ENCODE measurements at regions not wholly inside any gene's neighbourhood (a gene's known extent, or its start where the extent isn't known, plus 50 kb on each side); places are given as distances from the start of the nearest gene placed in this dataset.

GRCh38 chr10:44206127-44206818, 178.6 kb downstream of the CXCL12 start:
- ChIA-PET POLR2A (no interaction called here), CTCF (interaction anchor here (0.6 to 1.0 kb wide), 4 partner anchors 28 to 523 kb away, joined by 3 read pairs; no protein-coding TSS in a partner anchor)
- Histone ChIP-seq H2AFZ (ENCODE audit: low read depth) (no peak overlapping the region), H3K79me2 (ENCODE audit: insufficient read depth) (no peaks in the 10 kb centered on the region), H3K36me3 (replicated peaks in 1 of 2; ENCODE audit: control insufficient read depth in 1 of 2, insufficient read depth in 2 of 2, low read length in 1 of 2) (no peaks in the 10 kb centered on the region), H3K4me2 (no peak overlapping the region), H3K9ac (no peak overlapping the region), H3K9me3 (no peaks in the 10 kb centered on the region), H3F3A (replicated peaks; ENCODE audit: insufficient read depth) (no peaks in the 10 kb centered on the region), H3K27me3 (ENCODE audit: insufficient read depth) (no peaks in the 10 kb centered on the region), H3K27ac (ENCODE audit: low read depth in 2 of 2, low read length in 1 of 2) (no peak overlapping the region), H3K4me3 (ENCODE audit: low read depth in 2 of 2, low read length in 1 of 2) (no peak overlapping the region), H3K4me1 (ENCODE audit: control insufficient read depth in 1 of 2, insufficient read depth in 2 of 2, low read depth in 1 of 2, low read length in 1 of 2) (no peaks in the 10 kb centered on the region; a peak in 1 of 4 replicates), H3K9me2 (no peaks in the 10 kb centered on the region), H4K20me1 (ENCODE audit: insufficient read depth) (no peaks in the 10 kb centered on the region)
- no peak for TF ChIP-seq TAF1 (IDR thresholded peaks at IDR 0.05; ENCODE audit: borderline replicate concordance, low read depth, low read length)
- no peak for TF ChIP-seq NFIC (IDR thresholded peaks at IDR 0.05; ENCODE audit: borderline replicate concordance)
- no peak for TF ChIP-seq SMC3 (IDR thresholded peaks at IDR 0.05; ENCODE audit: low read depth, low read length)
- no peak for TF ChIP-seq GATA2 (CRISPR knock-in tag; IDR thresholded peaks at IDR 0.05)
- no peak for TF ChIP-seq USF1 (IDR thresholded peaks at IDR 0.05; ENCODE audit: borderline replicate concordance, low read depth)
- no peak for TF ChIP-seq PBX3 (IDR thresholded peaks at IDR 0.05)
- no peak for TF ChIP-seq IRF3 (IDR thresholded peaks at IDR 0.05; ENCODE audit: low read depth, low read length)
- no peak for TF ChIP-seq POLR2AphosphoS5 (IDR thresholded peaks at IDR 0.05; ENCODE audit: low read depth, low read length)
- TF ChIP-seq SIN3A (IDR thresholded peaks at IDR 0.05; ENCODE audit: borderline replicate concordance, low read depth, low read length): no peak
- TF ChIP-seq RCOR1 (IDR thresholded peaks at IDR 0.05; ENCODE audit: low read length): no peak
- no peak for DNase-seq
- 68% methylated on average over 16 of the region's 25 CpGs for WGBS (ENCODE audit: low lambda C conversion rate)

GRCh38 chr10:44205067-44205466, 179.8 kb downstream of the CXCL12 start:
- H3K9me2 ChIP-seq: no peaks in the 10 kb centered on the region
- no peaks in the 10 kb centered on the region for H4K20me1 ChIP-seq (ENCODE audit: insufficient read depth)
- H3K9me3 ChIP-seq: no peaks in the 10 kb centered on the region
- no peaks in the 10 kb centered on the region for H3F3A ChIP-seq (replicated peaks; ENCODE audit: insufficient read depth)
- ChIA-PET CTCF (no interaction called here), POLR2A (no interaction called here)
- H3K36me3 ChIP-seq (replicated peaks in 1 of 2; ENCODE audit: control insufficient read depth in 1 of 2, insufficient read depth in 2 of 2, low read length in 1 of 2): no peaks in the 10 kb centered on the region
- H3K4me3 ChIP-seq (ENCODE audit: low read depth in 2 of 2, low read length in 1 of 2): no peak overlapping the region
- no peak overlapping the region for H3K27ac ChIP-seq (ENCODE audit: low read depth in 2 of 2, low read length in 1 of 2)
- no peaks in the 10 kb centered on the region; a peak in 1 of 4 replicates for H3K4me1 ChIP-seq (ENCODE audit: control insufficient read depth in 1 of 2, insufficient read depth in 2 of 2, low read depth in 1 of 2, low read length in 1 of 2)
- no peak overlapping the region for H3K4me2 ChIP-seq
- H3K79me2 ChIP-seq (ENCODE audit: insufficient read depth): no peaks in the 10 kb centered on the region
- no peak overlapping the region for H3K9ac ChIP-seq
- H2AFZ ChIP-seq (ENCODE audit: low read depth): no peak overlapping the region
- WGBS (ENCODE audit: low lambda C conversion rate): 19% methylated on average over 3 of the region's 3 CpGs
- no peaks in the 10 kb centered on the region for H3K27me3 ChIP-seq (ENCODE audit: insufficient read depth)
- no peak for DNase-seq
- TF ChIP-seq EZH2phosphoT487 (IDR thresholded peaks at IDR 0.05; ENCODE audit: borderline replicate concordance, low read depth): no peak
- no peak for TF ChIP-seq RXRA (IDR thresholded peaks at IDR 0.05; ENCODE audit: borderline replicate concordance, low read depth)
- TF ChIP-seq FOXM1 (IDR thresholded peaks at IDR 0.05; ENCODE audit: low read depth): no peak
- no peak for TF ChIP-seq FOSL2 (IDR thresholded peaks at IDR 0.05; ENCODE audit: borderline replicate concordance, low read depth)
- no peak for TF ChIP-seq CHD2 (IDR thresholded peaks at IDR 0.05; ENCODE audit: low read length, partially characterized antibody)
- TF ChIP-seq PBX3 (IDR thresholded peaks at IDR 0.05): no peak
- no peak for TF ChIP-seq MEF2A (IDR thresholded peaks at IDR 0.05; ENCODE audit: borderline replicate concordance, low read depth)
- TF ChIP-seq TCF12 (IDR thresholded peaks at IDR 0.05): no peak
- TF ChIP-seq ELF1 (IDR thresholded peaks at IDR 0.05): no peak
- TF ChIP-seq MAX (IDR thresholded peaks at IDR 0.05; ENCODE audit: low read depth): no peak
- TF ChIP-seq POLR2AphosphoS5 (IDR thresholded peaks at IDR 0.05; ENCODE audit: low read depth, low read length): no peak
- no peak for TF ChIP-seq EP300 (IDR thresholded peaks at IDR 0.05; ENCODE audit: borderline replicate concordance in 1 of 2, low read depth in 1 of 2, low read length in 1 of 2)
- no peak for TF ChIP-seq RAD21 (IDR thresholded peaks at IDR 0.05; ENCODE audit: low read length)
- TF ChIP-seq IRF3 (IDR thresholded peaks at IDR 0.05; ENCODE audit: low read depth, low read length): no peak
- no peak for TF ChIP-seq FOXJ3 (CRISPR knock-in tag; IDR thresholded peaks at IDR 0.05)
- TF ChIP-seq RFX5 (IDR thresholded peaks at IDR 0.05; ENCODE audit: low read length): no peak
